K562 (cell line): ENCODE measurements at regions not wholly inside any gene's neighbourhood (a gene's known extent, or its start where the extent isn't known, plus 50 kb on each side); places are given as distances from the start of the nearest gene placed in this dataset.

Source experiments
- JUN ChIP-seq, 2 experiments: sonication (generic) in 1 of 2; formaldehyde crosslinking in 1 of 2; IDR thresholded peaks; 2 replicates each; pipeline versions ENCODE4 v1.6.1 to v1.8.0; 2012 to 2022; ENCODE audit warnings: borderline replicate concordance in 2 of 2, mild to moderate bottlenecking in 2 of 2, improper control_type of control experiment in 1 of 2, low read depth in 1 of 2, low read length in 1 of 2, missing genetic modification reagents in 1 of 2
- TF ChIP-seq, protein P1 (sequence below), 3 experiments: IDR thresholded peaks in 2 of 3; conservative IDR thresholded peaks in 1 of 3; 2 replicates each; pipeline ENCODE4 v1.5.1; 2011 to 2012; ENCODE audit warnings: low read length in 3 of 3, mild to moderate bottlenecking in 3 of 3, control low read depth in 2 of 3, improper control_type of control experiment in 1 of 3, inconsistent platforms in 1 of 3, low read depth in 1 of 3, mixed read lengths in 1 of 3, moderate library complexity in 1 of 3; ENCODE audit not compliant: insufficient read depth in 2 of 3

DNA sequence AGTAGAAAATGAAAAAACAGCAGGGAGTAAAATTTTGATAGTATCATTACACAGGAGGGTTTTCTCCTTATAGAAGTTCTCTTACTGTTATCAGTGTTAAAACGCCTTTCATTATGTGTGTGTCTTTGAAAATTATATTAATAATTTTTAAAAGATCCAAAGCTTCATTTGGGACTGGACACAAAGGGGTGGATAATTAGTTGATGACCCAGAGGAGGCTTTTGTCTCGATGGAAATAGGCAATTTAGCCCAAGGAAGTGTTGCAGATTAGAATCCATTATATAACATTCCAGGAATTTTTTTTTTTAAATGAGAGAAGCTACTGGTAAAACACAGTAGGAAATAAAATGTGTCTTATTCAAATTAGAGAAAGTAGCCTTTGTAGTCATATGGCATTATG lies 1339.3 kb downstream of the FSTL5 start:
- TF ChIP-seq JUN (IDR thresholded peaks at IDR 0.05; ENCODE audit: borderline replicate concordance, low read depth, low read length) (no peak), JUN (CRISPR knock-in tag; IDR thresholded peaks at IDR 0.05; ENCODE audit: borderline replicate concordance) (no peak)
- TF ChIP-seq, protein P1, sequence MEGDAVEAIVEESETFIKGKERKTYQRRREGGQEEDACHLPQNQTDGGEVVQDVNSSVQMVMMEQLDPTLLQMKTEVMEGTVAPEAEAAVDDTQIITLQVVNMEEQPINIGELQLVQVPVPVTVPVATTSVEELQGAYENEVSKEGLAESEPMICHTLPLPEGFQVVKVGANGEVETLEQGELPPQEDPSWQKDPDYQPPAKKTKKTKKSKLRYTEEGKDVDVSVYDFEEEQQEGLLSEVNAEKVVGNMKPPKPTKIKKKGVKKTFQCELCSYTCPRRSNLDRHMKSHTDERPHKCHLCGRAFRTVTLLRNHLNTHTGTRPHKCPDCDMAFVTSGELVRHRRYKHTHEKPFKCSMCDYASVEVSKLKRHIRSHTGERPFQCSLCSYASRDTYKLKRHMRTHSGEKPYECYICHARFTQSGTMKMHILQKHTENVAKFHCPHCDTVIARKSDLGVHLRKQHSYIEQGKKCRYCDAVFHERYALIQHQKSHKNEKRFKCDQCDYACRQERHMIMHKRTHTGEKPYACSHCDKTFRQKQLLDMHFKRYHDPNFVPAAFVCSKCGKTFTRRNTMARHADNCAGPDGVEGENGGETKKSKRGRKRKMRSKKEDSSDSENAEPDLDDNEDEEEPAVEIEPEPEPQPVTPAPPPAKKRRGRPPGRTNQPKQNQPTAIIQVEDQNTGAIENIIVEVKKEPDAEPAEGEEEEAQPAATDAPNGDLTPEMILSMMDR (IDR thresholded peaks at IDR 0.05 in 2 of 3, conservative IDR thresholded peaks at IDR 0.05 in 1 of 3; ENCODE audit: insufficient read depth in 2 of 3, low read depth in 1 of 3, low read length in 3 of 3): no peak
